HL-60 (cell line): ENCODE measurements at regions not wholly inside any gene's neighbourhood (a gene's known extent, or its start where the extent isn't known, plus 50 kb on each side); places are given as distances from the start of the nearest gene placed in this dataset.

Experiments
- DNase-seq, 2 experiments: peaks; one replicate each; pipeline ENCODE4 v3.0.0-alpha.2; 2010 to 2020; ENCODE audit warnings: low read depth in 1 of 2, low spot score in 1 of 2
- H3K27ac ChIP-seq: fragments of 250-450 bp; sonication (Bioruptor Pico); replicated peaks from 2 replicates; pipeline ENCODE4 v1.5.1; 2020; ENCODE audit warnings: mild to moderate bottlenecking, moderate library complexity
- H3K27me3 ChIP-seq: fragments of 250-450 bp; sonication (Bioruptor Pico); 2 replicates; pipeline ENCODE4 v1.5.1; 2021; ENCODE audit warnings: mild to moderate bottlenecking, moderate library complexity; ENCODE audit not compliant: insufficient read depth, poor library complexity, severe bottlenecking
- H3K4me3 ChIP-seq: replicated peaks from 2 replicates; pipeline ENCODE4 v1.5.1; 2011; ENCODE audit warnings: mild to moderate bottlenecking, control low read depth, low read length; ENCODE audit not compliant: insufficient read depth
- GABPA ChIP-seq: IDR thresholded peaks from 2 replicates; pipeline ENCODE4 v1.6.1; 2012; ENCODE audit warnings: low read depth
- POLR2AphosphoS5 ChIP-seq: IDR thresholded peaks from 2 replicates; pipeline ENCODE4 v1.6.1; 2012; ENCODE audit warnings: low read depth
- SPI1 ChIP-seq: IDR thresholded peaks from 2 replicates; pipeline ENCODE4 v1.6.1; 2012; ENCODE audit warnings: low read depth, mild to moderate bottlenecking, borderline replicate concordance
- TF ChIP-seq, protein P1 (sequence below): IDR thresholded peaks from 2 replicates; pipeline ENCODE4 v1.6.1; 2012; ENCODE audit warnings: low read depth; ENCODE audit not compliant: insufficient replicate concordance
- TF ChIP-seq, protein P2 (sequence below): IDR thresholded peaks from one replicate; pipeline ENCODE4 v1.5.1; 2011; ENCODE audit warnings: low read length, control low read depth, inconsistent platforms; ENCODE audit not compliant: insufficient read depth

DNA sequence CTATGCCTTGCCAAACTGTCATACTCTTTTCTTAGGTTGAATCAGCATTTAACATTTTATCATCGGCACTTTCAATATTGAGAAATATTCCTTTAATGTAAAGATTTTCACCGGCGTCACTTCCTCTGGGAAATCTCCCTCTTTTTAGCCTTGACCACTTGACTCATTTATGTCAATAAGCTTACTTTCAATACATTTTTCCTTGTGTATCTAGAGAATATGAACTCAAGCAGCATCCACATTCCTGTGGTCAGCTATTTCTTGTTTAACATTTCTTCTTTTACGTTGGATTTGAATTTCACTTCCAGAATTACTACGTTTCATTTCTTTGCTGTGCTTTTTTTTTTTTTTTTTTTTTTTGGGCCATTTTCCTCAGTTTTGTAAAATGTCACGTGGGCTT is 271.2 kb upstream of the HTR2A start:
- DNase-seq, result no peak
- H3K27ac ChIP-seq, result no peak overlapping the region
- H3K27me3 ChIP-seq, result peaks cover 3% of the 10 kb centered on the region
- TF ChIP-seq SPI1 (no peak), GABPA (no peak), POLR2AphosphoS5 (no peak)
- TF ChIP-seq, protein P1, sequence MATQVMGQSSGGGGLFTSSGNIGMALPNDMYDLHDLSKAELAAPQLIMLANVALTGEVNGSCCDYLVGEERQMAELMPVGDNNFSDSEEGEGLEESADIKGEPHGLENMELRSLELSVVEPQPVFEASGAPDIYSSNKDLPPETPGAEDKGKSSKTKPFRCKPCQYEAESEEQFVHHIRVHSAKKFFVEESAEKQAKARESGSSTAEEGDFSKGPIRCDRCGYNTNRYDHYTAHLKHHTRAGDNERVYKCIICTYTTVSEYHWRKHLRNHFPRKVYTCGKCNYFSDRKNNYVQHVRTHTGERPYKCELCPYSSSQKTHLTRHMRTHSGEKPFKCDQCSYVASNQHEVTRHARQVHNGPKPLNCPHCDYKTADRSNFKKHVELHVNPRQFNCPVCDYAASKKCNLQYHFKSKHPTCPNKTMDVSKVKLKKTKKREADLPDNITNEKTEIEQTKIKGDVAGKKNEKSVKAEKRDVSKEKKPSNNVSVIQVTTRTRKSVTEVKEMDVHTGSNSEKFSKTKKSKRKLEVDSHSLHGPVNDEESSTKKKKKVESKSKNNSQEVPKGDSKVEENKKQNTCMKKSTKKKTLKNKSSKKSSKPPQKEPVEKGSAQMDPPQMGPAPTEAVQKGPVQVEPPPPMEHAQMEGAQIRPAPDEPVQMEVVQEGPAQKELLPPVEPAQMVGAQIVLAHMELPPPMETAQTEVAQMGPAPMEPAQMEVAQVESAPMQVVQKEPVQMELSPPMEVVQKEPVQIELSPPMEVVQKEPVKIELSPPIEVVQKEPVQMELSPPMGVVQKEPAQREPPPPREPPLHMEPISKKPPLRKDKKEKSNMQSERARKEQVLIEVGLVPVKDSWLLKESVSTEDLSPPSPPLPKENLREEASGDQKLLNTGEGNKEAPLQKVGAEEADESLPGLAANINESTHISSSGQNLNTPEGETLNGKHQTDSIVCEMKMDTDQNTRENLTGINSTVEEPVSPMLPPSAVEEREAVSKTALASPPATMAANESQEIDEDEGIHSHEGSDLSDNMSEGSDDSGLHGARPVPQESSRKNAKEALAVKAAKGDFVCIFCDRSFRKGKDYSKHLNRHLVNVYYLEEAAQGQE, result no peak
- TF ChIP-seq, protein P2, sequence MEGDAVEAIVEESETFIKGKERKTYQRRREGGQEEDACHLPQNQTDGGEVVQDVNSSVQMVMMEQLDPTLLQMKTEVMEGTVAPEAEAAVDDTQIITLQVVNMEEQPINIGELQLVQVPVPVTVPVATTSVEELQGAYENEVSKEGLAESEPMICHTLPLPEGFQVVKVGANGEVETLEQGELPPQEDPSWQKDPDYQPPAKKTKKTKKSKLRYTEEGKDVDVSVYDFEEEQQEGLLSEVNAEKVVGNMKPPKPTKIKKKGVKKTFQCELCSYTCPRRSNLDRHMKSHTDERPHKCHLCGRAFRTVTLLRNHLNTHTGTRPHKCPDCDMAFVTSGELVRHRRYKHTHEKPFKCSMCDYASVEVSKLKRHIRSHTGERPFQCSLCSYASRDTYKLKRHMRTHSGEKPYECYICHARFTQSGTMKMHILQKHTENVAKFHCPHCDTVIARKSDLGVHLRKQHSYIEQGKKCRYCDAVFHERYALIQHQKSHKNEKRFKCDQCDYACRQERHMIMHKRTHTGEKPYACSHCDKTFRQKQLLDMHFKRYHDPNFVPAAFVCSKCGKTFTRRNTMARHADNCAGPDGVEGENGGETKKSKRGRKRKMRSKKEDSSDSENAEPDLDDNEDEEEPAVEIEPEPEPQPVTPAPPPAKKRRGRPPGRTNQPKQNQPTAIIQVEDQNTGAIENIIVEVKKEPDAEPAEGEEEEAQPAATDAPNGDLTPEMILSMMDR, result no peak
- no peak overlapping the region for H3K4me3 ChIP-seq

GRCh38 chr13:47166336-47166735 is 269.5 kb upstream of the HTR2A start:
- TF ChIP-seq POLR2AphosphoS5 (no peak), SPI1 (no peak), GABPA (no peak)
- TF ChIP-seq, protein P1, result no peak
- TF ChIP-seq, protein P2, result no peak
- H3K4me3 ChIP-seq, result no peak overlapping the region
- peaks cover 6% of the 10 kb centered on the region for H3K27me3 ChIP-seq
- H3K27ac ChIP-seq, result no peak overlapping the region
- no peak for DNase-seq

- no peak overlapping the region for H3K4me3 ChIP-seq
- H3K27me3 ChIP-seq, result peaks cover 3% of the 10 kb centered on the region
- H3K27ac ChIP-seq, result no peak overlapping the region
- DNase-seq, result no peak
- TF ChIP-seq POLR2AphosphoS5, result no peak
- no peak for TF ChIP-seq GABPA
- TF ChIP-seq, protein P2, result no peak
- no peak for TF ChIP-seq SPI1
- TF ChIP-seq, protein P1, result no peak
These were observed 263.1 kb upstream of the HTR2A start for GRCh38 chr13:47159853-47160550.
